ENCODE measurements at regions not wholly inside any gene's neighbourhood (a gene's known extent, or its start where the extent isn't known, plus 50 kb on each side); places are given as distances from the start of the nearest gene placed in this dataset.

DNA sequence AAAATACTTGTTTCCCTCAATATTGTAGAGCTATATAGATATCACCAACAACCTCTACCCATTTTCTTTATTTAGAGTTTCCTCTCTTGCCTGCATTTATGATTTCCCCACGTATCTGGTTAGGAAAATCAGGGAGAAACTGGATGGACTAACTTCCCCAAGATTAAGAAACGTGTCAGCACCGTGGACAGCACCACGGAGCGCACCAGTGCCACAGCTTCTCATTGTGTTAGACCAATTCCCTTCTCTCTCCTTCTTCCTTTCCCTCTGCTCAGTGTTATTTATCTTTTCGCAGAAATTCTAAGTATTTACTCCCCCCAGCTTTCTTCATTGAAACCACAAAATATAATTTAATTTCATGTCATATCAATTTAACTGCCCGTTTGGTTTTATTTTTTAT is 568.6 kb upstream of the BOD1L1 start:
- Histone ChIP-seq H3K36me3 (no peaks in the 10 kb centered on the region), H3K9me3 (no peaks in the 10 kb centered on the region), H3K4me1 (no peaks in the 10 kb centered on the region), H3K4me3 (no peak overlapping the region), H3K27ac (no peak overlapping the region), H3K27me3 (no peaks in the 10 kb centered on the region)
- 12 to 14% methylated on average over 7 of the region's 7 CpGs for WGBS, 2 donors
- TF ChIP-seq, protein P1, sequence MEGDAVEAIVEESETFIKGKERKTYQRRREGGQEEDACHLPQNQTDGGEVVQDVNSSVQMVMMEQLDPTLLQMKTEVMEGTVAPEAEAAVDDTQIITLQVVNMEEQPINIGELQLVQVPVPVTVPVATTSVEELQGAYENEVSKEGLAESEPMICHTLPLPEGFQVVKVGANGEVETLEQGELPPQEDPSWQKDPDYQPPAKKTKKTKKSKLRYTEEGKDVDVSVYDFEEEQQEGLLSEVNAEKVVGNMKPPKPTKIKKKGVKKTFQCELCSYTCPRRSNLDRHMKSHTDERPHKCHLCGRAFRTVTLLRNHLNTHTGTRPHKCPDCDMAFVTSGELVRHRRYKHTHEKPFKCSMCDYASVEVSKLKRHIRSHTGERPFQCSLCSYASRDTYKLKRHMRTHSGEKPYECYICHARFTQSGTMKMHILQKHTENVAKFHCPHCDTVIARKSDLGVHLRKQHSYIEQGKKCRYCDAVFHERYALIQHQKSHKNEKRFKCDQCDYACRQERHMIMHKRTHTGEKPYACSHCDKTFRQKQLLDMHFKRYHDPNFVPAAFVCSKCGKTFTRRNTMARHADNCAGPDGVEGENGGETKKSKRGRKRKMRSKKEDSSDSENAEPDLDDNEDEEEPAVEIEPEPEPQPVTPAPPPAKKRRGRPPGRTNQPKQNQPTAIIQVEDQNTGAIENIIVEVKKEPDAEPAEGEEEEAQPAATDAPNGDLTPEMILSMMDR (IDR thresholded peaks at IDR 0.05) = no peak
- TF ChIP-seq EP300 (IDR thresholded peaks at IDR 0.05) (no peak), POLR2A (IDR thresholded peaks at IDR 0.05) (no peak)
- DNase-seq (ENCODE audit: low spot score in 2 of 2) = peak in 1 of 2 donors; percentile 22

DNA sequence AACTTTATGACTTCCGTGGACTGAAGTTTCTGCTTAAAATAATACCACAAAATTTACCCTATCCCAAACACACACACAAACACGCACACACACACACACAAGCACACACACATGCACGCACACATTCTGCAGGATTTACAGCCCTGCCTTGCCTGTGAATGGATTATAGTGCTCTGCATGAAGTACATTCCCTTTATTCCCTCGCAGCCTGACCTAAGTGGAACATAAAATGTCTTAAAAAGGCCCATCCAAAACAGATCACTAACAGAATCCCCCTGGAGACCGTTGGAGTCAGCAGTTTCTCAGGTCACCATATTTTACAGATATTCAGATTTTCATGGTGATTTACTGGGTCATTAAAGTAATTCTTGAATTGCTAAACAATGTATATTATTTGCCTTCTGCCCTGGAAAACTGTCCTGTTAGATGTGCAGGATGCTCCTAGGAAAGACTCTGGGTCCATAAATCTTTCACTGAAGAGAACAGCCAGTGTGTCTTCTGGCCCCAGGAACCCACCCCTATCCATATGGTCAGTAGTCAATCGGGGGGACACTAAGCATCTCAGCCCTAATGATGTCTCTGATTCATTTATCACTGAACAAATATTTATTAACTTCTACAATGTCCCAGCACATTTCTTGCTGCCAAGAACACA is 587.7 kb upstream of the BOD1L1 start:
- Histone ChIP-seq H3K36me3 (no peaks in the 10 kb centered on the region), H3K9me3 (peaks cover 0 to 8% (median 0%) of the 10 kb centered on the region in 4 donors), H3K27me3 (no peaks in the 10 kb centered on the region), H3K4me3 (no peak overlapping the region), H3K27ac (no peak overlapping the region), H3K4me1 (no peaks in the 10 kb centered on the region)
- 39 to 40% methylated on average over 6 of the region's 6 CpGs for WGBS, 2 donors
- TF ChIP-seq EP300 (IDR thresholded peaks at IDR 0.05) = no peak
- TF ChIP-seq, protein P1 (IDR thresholded peaks at IDR 0.05) = no peak
- no peak for TF ChIP-seq POLR2A (IDR thresholded peaks at IDR 0.05)
- no peak for DNase-seq (ENCODE audit: low spot score in 2 of 2)

DNA sequence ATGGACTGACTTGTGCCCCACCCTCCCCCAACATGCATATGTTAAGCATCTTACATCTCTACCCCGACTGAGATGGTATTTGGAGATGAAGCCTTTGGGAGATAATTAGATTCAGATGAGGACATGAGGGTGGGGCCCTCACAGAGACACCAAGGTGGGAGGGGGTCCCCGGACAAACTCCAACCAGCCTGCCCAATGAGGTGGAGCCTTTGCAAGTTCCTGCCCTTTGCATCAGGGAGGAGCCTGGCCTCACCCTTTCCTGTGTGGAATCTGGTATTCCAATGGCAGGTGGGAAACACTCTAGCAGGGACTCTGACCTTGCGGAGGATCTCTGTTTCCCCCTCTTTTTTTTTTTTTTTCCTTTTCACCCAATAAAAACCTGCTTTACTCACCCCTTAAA is 589.9 kb upstream of the BOD1L1 start:
- Histone ChIP-seq H3K36me3 (no peaks in the 10 kb centered on the region), H3K27me3 (no peaks in the 10 kb centered on the region), H3K4me3 (no peak overlapping the region), H3K9me3 (peaks cover 0 to 6% (median 0%) of the 10 kb centered on the region in 4 donors), H3K4me1 (no peaks in the 10 kb centered on the region), H3K27ac (no peak overlapping the region)
- no peak for DNase-seq (ENCODE audit: low spot score in 2 of 2)
- 72 to 86% methylated on average over 3 of the region's 3 CpGs for WGBS, 2 donors
- TF ChIP-seq POLR2A (IDR thresholded peaks at IDR 0.05) = no peak

DNA sequence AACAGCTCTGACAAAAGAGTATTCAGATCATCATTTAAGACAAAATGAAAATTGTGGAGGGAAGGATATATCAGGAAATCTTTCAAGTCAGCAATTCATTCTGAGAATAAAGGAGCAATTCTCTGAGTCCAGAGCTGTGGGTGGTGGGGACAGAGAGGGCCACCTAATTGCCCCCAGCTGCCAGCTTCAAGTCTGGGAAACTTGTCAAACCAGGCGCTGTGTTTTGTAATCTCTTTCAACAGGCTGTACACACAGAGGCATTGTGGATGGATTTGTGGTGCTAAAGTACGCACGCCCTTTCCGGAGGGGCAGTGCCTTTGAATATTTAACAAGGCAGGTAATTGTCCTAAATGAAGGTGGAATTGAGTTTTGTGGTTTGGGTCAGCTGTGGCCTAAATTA is 591.1 kb upstream of the BOD1L1 start:
- H3K4me3 ChIP-seq = no peak overlapping the region
- no peak overlapping the region for H3K27ac ChIP-seq
- H3K9me3 ChIP-seq = no peaks in the 10 kb centered on the region
- H3K4me1 ChIP-seq = no peaks in the 10 kb centered on the region
- 10 to 25% methylated on average over 4 of the region's 4 CpGs for WGBS, 2 donors
- TF ChIP-seq, protein P1 (IDR thresholded peaks at IDR 0.05) = no peak
- TF ChIP-seq POLR2A (IDR thresholded peaks at IDR 0.05) = no peak
- TF ChIP-seq EP300 (IDR thresholded peaks at IDR 0.05) = no peak
- peak in 1 of 2 donors; percentile 18 for DNase-seq (ENCODE audit: low spot score in 2 of 2)
- H3K36me3 ChIP-seq = no peaks in the 10 kb centered on the region
- no peaks in the 10 kb centered on the region for H3K27me3 ChIP-seq

DNA sequence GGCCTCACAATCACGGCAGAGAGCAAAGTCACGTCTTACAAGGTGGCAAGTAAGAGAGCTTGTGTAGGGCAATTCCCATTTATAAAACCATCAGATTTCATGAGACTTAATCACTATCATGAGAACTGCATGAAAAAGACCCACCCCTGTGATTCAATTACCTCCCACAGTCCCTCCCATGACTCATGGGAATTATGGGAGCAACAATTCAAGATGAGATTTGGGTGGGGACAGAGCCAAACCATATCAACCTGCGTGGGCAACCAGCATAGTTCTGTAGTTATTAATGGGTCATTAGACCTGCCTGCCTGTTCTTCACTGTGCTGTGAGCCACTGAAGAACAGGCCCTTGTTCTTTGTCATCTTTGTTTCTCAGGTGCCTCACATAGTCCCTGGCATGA is 593.7 kb upstream of the BOD1L1 start:
- 80 to 84% methylated on average over 3 of the region's 3 CpGs for WGBS, 2 donors
- Histone ChIP-seq H3K9me3 (no peaks in the 10 kb centered on the region), H3K4me3 (no peak overlapping the region), H3K36me3 (no peaks in the 10 kb centered on the region), H3K27ac (no peak overlapping the region), H3K4me1 (no peaks in the 10 kb centered on the region), H3K27me3 (no peaks in the 10 kb centered on the region)
- no peak for DNase-seq (ENCODE audit: low spot score in 2 of 2)
- no peak for TF ChIP-seq POLR2A (IDR thresholded peaks at IDR 0.05)
- TF ChIP-seq EP300 (IDR thresholded peaks at IDR 0.05) = no peak
- TF ChIP-seq, protein P1 (IDR thresholded peaks at IDR 0.05) = no peak

Measured in tibial nerve (tissue), 4 donors.